ENCODE measurements at regions not wholly inside any gene's neighbourhood (a gene's known extent, or its start where the extent isn't known, plus 50 kb on each side); places are given as distances from the start of the nearest gene placed in this dataset.

DNA sequence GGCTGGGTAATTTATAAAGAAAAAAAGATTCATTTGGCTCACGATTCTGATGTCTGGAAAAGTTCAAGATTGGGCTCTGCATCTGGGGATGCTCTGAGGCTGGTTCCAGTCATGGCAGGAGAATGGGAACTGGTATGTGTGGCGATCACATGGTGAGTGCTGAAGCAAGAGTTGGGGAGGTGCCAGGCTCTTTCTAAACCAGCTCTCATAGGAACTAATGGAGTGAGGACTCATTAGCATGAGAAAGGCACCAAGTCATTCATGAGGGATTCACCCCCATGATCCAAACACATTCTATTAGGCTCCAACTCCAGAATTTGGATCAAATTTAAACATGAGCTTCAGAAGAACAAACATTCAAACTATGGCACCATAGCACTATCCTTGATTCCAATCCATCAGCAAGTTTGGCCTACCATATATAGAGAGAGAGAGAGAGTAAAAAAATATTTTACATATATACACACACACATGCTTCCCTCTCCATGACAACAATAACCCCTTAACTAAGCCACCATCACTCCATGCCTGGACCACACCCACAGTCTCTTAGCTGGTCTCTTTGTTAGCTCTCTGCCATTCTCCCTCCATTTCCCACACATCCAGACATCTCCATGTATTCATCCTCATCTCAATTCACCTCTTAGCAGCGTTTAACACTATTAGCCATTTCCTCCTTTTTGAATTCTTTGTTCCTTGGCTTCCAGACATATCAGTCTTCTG, 57.9 kb downstream of the NPY start:
- TF ChIP-seq, protein P1, sequence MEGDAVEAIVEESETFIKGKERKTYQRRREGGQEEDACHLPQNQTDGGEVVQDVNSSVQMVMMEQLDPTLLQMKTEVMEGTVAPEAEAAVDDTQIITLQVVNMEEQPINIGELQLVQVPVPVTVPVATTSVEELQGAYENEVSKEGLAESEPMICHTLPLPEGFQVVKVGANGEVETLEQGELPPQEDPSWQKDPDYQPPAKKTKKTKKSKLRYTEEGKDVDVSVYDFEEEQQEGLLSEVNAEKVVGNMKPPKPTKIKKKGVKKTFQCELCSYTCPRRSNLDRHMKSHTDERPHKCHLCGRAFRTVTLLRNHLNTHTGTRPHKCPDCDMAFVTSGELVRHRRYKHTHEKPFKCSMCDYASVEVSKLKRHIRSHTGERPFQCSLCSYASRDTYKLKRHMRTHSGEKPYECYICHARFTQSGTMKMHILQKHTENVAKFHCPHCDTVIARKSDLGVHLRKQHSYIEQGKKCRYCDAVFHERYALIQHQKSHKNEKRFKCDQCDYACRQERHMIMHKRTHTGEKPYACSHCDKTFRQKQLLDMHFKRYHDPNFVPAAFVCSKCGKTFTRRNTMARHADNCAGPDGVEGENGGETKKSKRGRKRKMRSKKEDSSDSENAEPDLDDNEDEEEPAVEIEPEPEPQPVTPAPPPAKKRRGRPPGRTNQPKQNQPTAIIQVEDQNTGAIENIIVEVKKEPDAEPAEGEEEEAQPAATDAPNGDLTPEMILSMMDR (IDR thresholded peaks at IDR 0.05; ENCODE audit: low read depth, low read length), result no peak
- TF ChIP-seq EZH2phosphoT487 (IDR thresholded peaks at IDR 0.05; ENCODE audit: low read depth), result no peak
- Histone ChIP-seq H2AFZ (ENCODE audit: low read depth, low read length) (no peak overlapping the region), H3K79me2 (ENCODE audit: low read length) (no peaks in the 10 kb centered on the region), H4K20me1 (ENCODE audit: insufficient read depth, low read length) (no peaks in the 10 kb centered on the region), H3K27me3 (ENCODE audit: low read depth, low read length) (no peaks in the 10 kb centered on the region), H3K9ac (ENCODE audit: low read length) (no peak overlapping the region), H3K4me1 (ENCODE audit: low read length) (no peaks in the 10 kb centered on the region), H3K4me3 (ENCODE audit: low read length) (no peak overlapping the region), H3K27ac (ENCODE audit: low read length) (no peak overlapping the region), H3K36me3 (replicated peaks; ENCODE audit: low read depth, low read length) (no peaks in the 10 kb centered on the region), H3K9me3 (ENCODE audit: insufficient read depth, low read length) (no peaks in the 10 kb centered on the region), H3K4me2 (ENCODE audit: low read length) (no peak overlapping the region)

DNA sequence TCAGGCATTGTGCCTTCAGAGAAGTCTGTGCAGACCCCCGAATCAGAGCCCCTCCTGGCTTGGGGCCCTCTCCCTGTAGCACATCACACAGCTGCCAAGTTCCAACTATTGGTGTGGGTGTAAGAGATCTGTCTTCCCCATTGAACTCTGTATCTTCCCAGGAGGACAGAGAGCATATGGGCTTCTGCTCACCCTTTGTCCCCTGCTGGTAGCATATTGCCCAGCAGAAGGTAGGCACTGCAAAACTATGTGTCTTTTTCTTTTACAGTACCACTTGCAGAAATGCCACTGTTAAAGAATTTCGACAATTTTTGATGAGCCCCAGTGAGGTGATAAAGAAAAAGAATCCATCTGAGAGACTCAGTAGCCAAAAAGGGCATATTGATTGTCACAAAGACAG, 59.6 kb downstream of the NPY start:
- TF ChIP-seq, protein P1 (IDR thresholded peaks at IDR 0.05; ENCODE audit: low read depth, low read length), result no peak
- TF ChIP-seq EZH2phosphoT487 (IDR thresholded peaks at IDR 0.05; ENCODE audit: low read depth), result no peak
- no peaks in the 10 kb centered on the region for H3K27me3 ChIP-seq (ENCODE audit: low read depth, low read length)
- H3K27ac ChIP-seq (ENCODE audit: low read length), result no peak overlapping the region
- no peaks in the 10 kb centered on the region for H3K4me1 ChIP-seq (ENCODE audit: low read length)
- H3K79me2 ChIP-seq (ENCODE audit: low read length), result no peaks in the 10 kb centered on the region
- H3K9me3 ChIP-seq (ENCODE audit: insufficient read depth, low read length), result no peaks in the 10 kb centered on the region
- no peak overlapping the region for H3K9ac ChIP-seq (ENCODE audit: low read length)
- H4K20me1 ChIP-seq (ENCODE audit: insufficient read depth, low read length), result no peaks in the 10 kb centered on the region
- H2AFZ ChIP-seq (ENCODE audit: low read depth, low read length), result no peak overlapping the region
- no peak overlapping the region for H3K4me2 ChIP-seq (ENCODE audit: low read length)
- no peak overlapping the region for H3K4me3 ChIP-seq (ENCODE audit: low read length)
- no peaks in the 10 kb centered on the region for H3K36me3 ChIP-seq (replicated peaks; ENCODE audit: low read depth, low read length)

DNA sequence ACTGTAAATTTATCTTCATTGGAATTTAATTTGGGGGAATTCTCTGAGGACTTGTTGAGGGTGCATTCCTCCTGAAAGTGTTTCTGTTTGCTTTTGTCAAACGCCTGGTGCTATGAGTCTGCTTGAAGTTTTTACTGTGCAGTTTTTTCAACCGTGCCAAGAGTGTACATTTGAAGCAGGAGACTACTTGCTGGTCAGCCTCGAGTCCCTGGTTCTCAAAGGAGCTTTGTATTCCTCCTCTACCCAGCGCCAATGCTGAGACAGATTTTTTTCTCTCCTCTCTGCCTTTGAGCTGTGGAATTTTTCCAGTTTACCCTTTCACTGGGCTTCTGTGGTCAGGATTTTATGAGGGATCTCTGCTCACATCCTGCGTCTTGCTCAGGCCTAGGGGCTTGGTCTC, 62.1 kb downstream of the NPY start:
- TF ChIP-seq, protein P1 (IDR thresholded peaks at IDR 0.05; ENCODE audit: low read depth, low read length), result no peak
- no peaks in the 10 kb centered on the region for H4K20me1 ChIP-seq (ENCODE audit: insufficient read depth, low read length)
- 0 out of 2 replicates have a peak, but pooled peaks cover 5% of the 10 kb centered on the region for H3K9me3 ChIP-seq (ENCODE audit: insufficient read depth, low read length)
- H3K27ac ChIP-seq (ENCODE audit: low read length), result no peak overlapping the region
- H2AFZ ChIP-seq (ENCODE audit: low read depth, low read length), result no peak overlapping the region
- H3K79me2 ChIP-seq (ENCODE audit: low read length), result no peaks in the 10 kb centered on the region
- no peaks in the 10 kb centered on the region for H3K27me3 ChIP-seq (ENCODE audit: low read depth, low read length)
- H3K4me2 ChIP-seq (ENCODE audit: low read length), result no peak overlapping the region
- H3K4me3 ChIP-seq (ENCODE audit: low read length), result no peak overlapping the region
- no peaks in the 10 kb centered on the region for H3K4me1 ChIP-seq (ENCODE audit: low read length)
- H3K9ac ChIP-seq (ENCODE audit: low read length), result no peak overlapping the region
- no peaks in the 10 kb centered on the region for H3K36me3 ChIP-seq (replicated peaks; ENCODE audit: low read depth, low read length)

DNA sequence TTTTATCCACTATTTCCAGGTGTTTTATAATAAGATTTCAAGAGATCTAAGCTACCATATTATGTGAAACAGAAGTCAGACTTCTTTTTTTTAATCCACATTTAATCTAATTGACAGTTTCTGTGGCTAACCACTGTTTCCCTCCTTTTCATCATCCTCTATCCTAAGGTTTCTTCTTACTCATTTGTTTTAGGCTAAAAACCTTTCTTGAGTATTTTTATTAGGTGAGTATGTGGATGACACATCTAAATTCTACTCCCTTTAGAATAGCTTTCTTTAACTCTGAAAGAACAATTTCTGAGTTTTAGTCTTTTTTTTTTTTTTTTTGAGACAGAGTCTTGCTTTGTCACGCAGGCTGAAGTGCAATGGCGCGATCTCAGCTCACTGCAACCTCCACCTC, 62.7 kb downstream of the NPY start:
- H4K20me1 ChIP-seq (ENCODE audit: insufficient read depth, low read length), result no peaks in the 10 kb centered on the region
- 0 out of 2 replicates have a peak, but pooled peaks cover 5% of the 10 kb centered on the region for H3K9me3 ChIP-seq (ENCODE audit: insufficient read depth, low read length)
- H2AFZ ChIP-seq (ENCODE audit: low read depth, low read length), result no peak overlapping the region
- no peaks in the 10 kb centered on the region for H3K27me3 ChIP-seq (ENCODE audit: low read depth, low read length)
- no peaks in the 10 kb centered on the region for H3K4me1 ChIP-seq (ENCODE audit: low read length)
- H3K79me2 ChIP-seq (ENCODE audit: low read length), result no peaks in the 10 kb centered on the region
- TF ChIP-seq, protein P1 (IDR thresholded peaks at IDR 0.05; ENCODE audit: low read depth, low read length), result no peak
- no peak for TF ChIP-seq EZH2phosphoT487 (IDR thresholded peaks at IDR 0.05; ENCODE audit: low read depth)
- no peak overlapping the region for H3K27ac ChIP-seq (ENCODE audit: low read length)
- no peaks in the 10 kb centered on the region for H3K36me3 ChIP-seq (replicated peaks; ENCODE audit: low read depth, low read length)
- no peak overlapping the region for H3K4me3 ChIP-seq (ENCODE audit: low read length)
- no peak overlapping the region for H3K4me2 ChIP-seq (ENCODE audit: low read length)
- no peak overlapping the region for H3K9ac ChIP-seq (ENCODE audit: low read length)

Measured in OCI-LY3 (cell line).